ENCODE measurements at regions not wholly inside any gene's neighbourhood (a gene's known extent, or its start where the extent isn't known, plus 50 kb on each side); places are given as distances from the start of the nearest gene placed in this dataset.

DNA sequence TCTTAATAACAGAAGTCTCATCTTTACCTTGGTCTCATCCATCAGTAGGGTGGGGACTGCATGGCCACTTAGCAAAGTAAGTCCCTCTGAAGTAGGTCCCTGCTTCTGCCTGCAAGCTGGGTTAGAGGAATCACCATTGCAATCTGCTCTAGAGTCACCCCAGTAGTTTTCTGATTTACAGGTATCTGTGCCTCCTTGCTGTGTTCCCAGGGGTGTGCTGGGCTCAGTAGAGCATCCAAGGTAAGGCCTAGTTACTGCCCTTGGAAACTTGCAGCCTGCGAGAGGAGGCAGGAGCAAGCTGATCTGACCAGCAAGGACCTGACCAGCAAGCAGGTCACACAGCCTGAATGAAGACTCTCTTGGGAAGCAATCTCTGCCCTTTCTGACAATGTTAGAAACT, 160.8 kb upstream of the GSC start:
- RAD21 ChIA-PET (ENCODE audit: unreplicated experiment) = no interaction called here

More for the DNA sequence above, 160.8 kb upstream of the GSC start:
- Histone ChIP-seq H3K4me3 (no peak overlapping the region), H3K4me1 (ENCODE audit: control insufficient read depth, insufficient read depth, low read length) (no peaks in the 10 kb centered on the region), H3K36me3 (ENCODE audit: control insufficient read depth in 2 of 2, insufficient read depth in 2 of 2, low read length in 1 of 2) (no peaks in the 10 kb centered on the region), H4K20me1 (ENCODE audit: control insufficient read depth, insufficient read depth) (no peaks in the 10 kb centered on the region), H3K79me2 (ENCODE audit: control insufficient read depth, insufficient read depth, low read length) (no peaks in the 10 kb centered on the region), H3K4me2 (ENCODE audit: control insufficient read depth, insufficient read depth) (no peak overlapping the region), H3K9me3 (replicated peaks; ENCODE audit: control insufficient read depth, insufficient read depth, low read length) (no peaks in the 10 kb centered on the region), H3K27me3 (replicated peaks in 1 of 2; ENCODE audit: control insufficient read depth in 2 of 2, insufficient read depth in 2 of 2, low read length in 1 of 2) (peaks cover 0 to 2% of the 10 kb centered on the region in 2 experiments; a peak in 2 of 4 replicates), H3K27ac (ENCODE audit: control insufficient read depth, insufficient read depth) (no peak overlapping the region), H3K9ac (ENCODE audit: control insufficient read depth, insufficient read depth, low read length) (no peak overlapping the region), H2AFZ (ENCODE audit: control insufficient read depth, low read depth, low read length) (no peak overlapping the region)
- ChIA-PET SMC1A (ENCODE audit: uncharacterized antibody, unreplicated experiment) (no interaction called here), POLR2A (interaction anchor here (0.5 kb wide), 1 partner anchor 201 kb away, joined by 6 read pairs; no protein-coding TSS in a partner anchor), CTCF (no interaction called here)
- FAIRE-seq (no peak), DNase-seq (ENCODE audit: low read depth, low spot score) (no peak), ATAC-seq (no peak)
- WGBS (ENCODE audit: insufficient coverage, insufficient replicate concordance, low lambda C conversion rate, missing lambda C conversion rate) = 44% methylated on average over 1 of the region's 1 CpG
- TF ChIP-seq, protein P1, sequence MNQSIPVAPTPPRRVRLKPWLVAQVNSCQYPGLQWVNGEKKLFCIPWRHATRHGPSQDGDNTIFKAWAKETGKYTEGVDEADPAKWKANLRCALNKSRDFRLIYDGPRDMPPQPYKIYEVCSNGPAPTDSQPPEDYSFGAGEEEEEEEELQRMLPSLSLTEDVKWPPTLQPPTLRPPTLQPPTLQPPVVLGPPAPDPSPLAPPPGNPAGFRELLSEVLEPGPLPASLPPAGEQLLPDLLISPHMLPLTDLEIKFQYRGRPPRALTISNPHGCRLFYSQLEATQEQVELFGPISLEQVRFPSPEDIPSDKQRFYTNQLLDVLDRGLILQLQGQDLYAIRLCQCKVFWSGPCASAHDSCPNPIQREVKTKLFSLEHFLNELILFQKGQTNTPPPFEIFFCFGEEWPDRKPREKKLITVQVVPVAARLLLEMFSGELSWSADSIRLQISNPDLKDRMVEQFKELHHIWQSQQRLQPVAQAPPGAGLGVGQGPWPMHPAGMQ (IDR thresholded peaks at IDR 0.05; ENCODE audit: borderline replicate concordance) = no peak
- TF ChIP-seq TCF7 (IDR thresholded peaks at IDR 0.05; ENCODE audit: borderline replicate concordance) (no peak), HDGF (IDR thresholded peaks at IDR 0.05) (no peak), NR2F1 (conservative IDR thresholded peaks at IDR 0.05) (no peak), BACH1 (IDR thresholded peaks at IDR 0.05; ENCODE audit: borderline replicate concordance) (no peak)
- TF ChIP-seq, protein P2, sequence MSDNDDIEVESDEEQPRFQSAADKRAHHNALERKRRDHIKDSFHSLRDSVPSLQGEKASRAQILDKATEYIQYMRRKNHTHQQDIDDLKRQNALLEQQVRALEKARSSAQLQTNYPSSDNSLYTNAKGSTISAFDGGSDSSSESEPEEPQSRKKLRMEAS (IDR thresholded peaks at IDR 0.05; ENCODE audit: low read depth, low read length) = no peak
- TF ChIP-seq, protein P3, sequence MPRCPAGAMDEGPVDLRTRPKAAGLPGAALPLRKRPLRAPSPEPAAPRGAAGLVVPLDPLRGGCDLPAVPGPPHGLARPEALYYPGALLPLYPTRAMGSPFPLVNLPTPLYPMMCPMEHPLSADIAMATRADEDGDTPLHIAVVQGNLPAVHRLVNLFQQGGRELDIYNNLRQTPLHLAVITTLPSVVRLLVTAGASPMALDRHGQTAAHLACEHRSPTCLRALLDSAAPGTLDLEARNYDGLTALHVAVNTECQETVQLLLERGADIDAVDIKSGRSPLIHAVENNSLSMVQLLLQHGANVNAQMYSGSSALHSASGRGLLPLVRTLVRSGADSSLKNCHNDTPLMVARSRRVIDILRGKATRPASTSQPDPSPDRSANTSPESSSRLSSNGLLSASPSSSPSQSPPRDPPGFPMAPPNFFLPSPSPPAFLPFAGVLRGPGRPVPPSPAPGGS (IDR thresholded peaks at IDR 0.05; ENCODE audit: borderline replicate concordance, insufficient read depth, low read depth, low read length, poor library complexity, severe bottlenecking) = no peak
- in situ Hi-C loops (cut with MboI) (no loop called here), intact Hi-C loops (cut with micrococcal nuclease; ENCODE audit: unreplicated experiment) (no loop called here)
- BruUV-seq (replicated peaks) = no TSS peak

Measured in GM12878 (cell line).